ENCODE measurements at regions not wholly inside any gene's neighbourhood (a gene's known extent, or its start where the extent isn't known, plus 50 kb on each side); places are given as distances from the start of the nearest gene placed in this dataset.
A peak's percentile ranks its signal among the peaks of the same experiment; 100 is the strongest.

DNA sequence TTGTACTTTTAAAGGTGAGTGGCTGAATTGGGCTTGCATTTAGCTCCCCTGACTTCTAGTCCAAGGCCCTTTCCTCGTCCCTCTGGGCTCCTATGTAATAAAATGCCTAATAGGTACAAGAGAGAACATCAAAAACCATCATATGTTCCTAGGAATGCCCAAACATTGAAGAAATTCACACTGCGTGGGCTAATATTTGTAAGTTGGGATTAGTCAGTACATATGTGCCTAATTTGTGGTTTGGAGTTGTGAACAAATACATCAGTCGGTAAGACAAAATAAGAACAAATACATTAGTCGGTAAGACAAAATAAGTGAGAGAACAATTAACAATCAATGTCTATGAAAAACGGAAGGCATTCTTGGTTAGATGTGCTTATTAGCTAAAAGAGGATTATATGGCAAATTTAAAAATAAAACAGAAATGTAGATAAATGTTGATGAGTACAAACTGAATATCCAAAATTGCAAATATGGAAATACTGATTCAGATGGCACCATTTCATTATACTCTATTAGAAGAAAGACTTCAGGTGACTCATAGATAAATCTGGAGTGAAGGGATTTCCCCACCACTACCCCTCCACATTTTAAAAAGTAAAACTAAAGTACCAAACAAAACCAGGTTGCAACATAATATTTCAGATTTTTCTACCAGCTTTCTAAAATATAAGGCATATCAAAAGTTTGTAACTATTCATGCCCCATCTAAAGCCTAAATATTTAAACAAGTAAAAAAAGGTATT is 325.4 kb downstream of the ZEB2 start:
- Histone ChIP-seq H3K9me1 (ENCODE audit: control insufficient read depth, insufficient read depth, low read length) (no peaks in the 10 kb centered on the region), H3K4me2 (ENCODE audit: insufficient read depth, low read length) (no peak overlapping the region), H3K27me3 (ENCODE audit: control insufficient read depth in 2 of 2, insufficient read depth in 2 of 2, low read length in 2 of 2) (no peaks in the 10 kb centered on the region), H3K9me3 (replicated peaks; ENCODE audit: control insufficient read depth, insufficient read depth, low read depth, low read length) (no peaks in the 10 kb centered on the region), H3K4me3 (no peak overlapping the region), H3K27ac (ENCODE audit: extremely low read depth, low read depth, low read length) (no peak overlapping the region), H3K79me2 (ENCODE audit: control insufficient read depth, insufficient read depth, low read length) (no peaks in the 10 kb centered on the region), H3K9ac (ENCODE audit: insufficient read depth in 1 of 2, low read depth in 2 of 2, low read length in 2 of 2) (no peak overlapping the region), H2AFZ (ENCODE audit: low read depth, low read length) (no peak overlapping the region), H3K36me3 (ENCODE audit: control insufficient read depth, insufficient read depth, low read length) (no peaks in the 10 kb centered on the region), H4K20me1 (replicated peaks; ENCODE audit: control insufficient read depth, insufficient read depth, low read length) (no peaks in the 10 kb centered on the region), H3K4me1 (replicated peaks in 1 of 2; ENCODE audit: control insufficient read depth in 2 of 2, insufficient read depth in 2 of 2, low read length in 2 of 2) (0 out of 5 replicates have a peak, but pooled peaks cover 0 to 4% of the 10 kb centered on the region in 2 experiments)
- no TSS peak for BruUV-seq (replicated peaks)
- ChIA-PET POLR2A (no interaction called here), CTCF (ENCODE audit: low intra/inter-chr PET ratio) (no interaction called here)
- intact Hi-C loops (cut with micrococcal nuclease): no loop called here
- 73% methylated on average over 5 of the region's 5 CpGs for WGBS (ENCODE audit: insufficient coverage, low coverage, missing lambda C conversion rate)
- in situ Hi-C loops (cut with MboI): no loop called here
- TF ChIP-seq FOXA3 (CRISPR knock-in tag; conservative IDR thresholded peaks at IDR 0.05 in 1 of 2, IDR thresholded peaks at IDR 0.05 in 1 of 2): no peak
- no peak for TF ChIP-seq MTA3 (IDR thresholded peaks at IDR 0.05; ENCODE audit: borderline replicate concordance)
- TF ChIP-seq, protein P1, sequence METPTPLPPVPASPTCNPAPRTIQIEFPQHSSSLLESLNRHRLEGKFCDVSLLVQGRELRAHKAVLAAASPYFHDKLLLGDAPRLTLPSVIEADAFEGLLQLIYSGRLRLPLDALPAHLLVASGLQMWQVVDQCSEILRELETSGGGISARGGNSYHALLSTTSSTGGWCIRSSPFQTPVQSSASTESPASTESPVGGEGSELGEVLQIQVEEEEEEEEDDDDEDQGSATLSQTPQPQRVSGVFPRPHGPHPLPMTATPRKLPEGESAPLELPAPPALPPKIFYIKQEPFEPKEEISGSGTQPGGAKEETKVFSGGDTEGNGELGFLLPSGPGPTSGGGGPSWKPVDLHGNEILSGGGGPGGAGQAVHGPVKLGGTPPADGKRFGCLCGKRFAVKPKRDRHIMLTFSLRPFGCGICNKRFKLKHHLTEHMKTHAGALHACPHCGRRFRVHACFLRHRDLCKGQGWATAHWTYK (CRISPR knock-in tag; IDR thresholded peaks at IDR 0.05): no peak
- TF ChIP-seq, protein P2, sequence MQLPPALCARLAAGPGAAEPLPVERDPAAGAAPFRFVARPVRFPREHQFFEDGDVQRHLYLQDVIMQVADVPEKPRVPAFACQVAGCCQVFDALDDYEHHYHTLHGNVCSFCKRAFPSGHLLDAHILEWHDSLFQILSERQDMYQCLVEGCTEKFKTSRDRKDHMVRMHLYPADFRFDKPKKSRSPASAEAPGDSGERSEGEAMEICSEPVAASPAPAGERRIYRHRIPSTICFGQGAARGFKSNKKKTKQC (CRISPR knock-in tag; IDR thresholded peaks at IDR 0.05): no peak
- no peak for TF ChIP-seq CAMTA2 (CRISPR knock-in tag; conservative IDR thresholded peaks at IDR 0.05)
- no peak for TF ChIP-seq NELFE (IDR thresholded peaks at IDR 0.05; ENCODE audit: insufficient read depth, insufficient read length)
- TF ChIP-seq TBL1XR1 (IDR thresholded peaks at IDR 0.05; ENCODE audit: low read length in 2 of 2): no peak
- TF ChIP-seq NONO (IDR thresholded peaks at IDR 0.05; ENCODE audit: low read depth in 2 of 2, low read length in 1 of 2): no peak
- peak; percentile 11 for FAIRE-seq
- ATAC-seq: no peak
- no peak for DNase-seq (ENCODE audit: extremely low read depth in 1 of 4, low spot score in 3 of 4)
